Smooth muscle cell (in vitro differentiated cells): ENCODE measurements at regions not wholly inside any gene's neighbourhood (a gene's known extent, or its start where the extent isn't known, plus 50 kb on each side); places are given as distances from the start of the nearest gene placed in this dataset.
"Not testable (repeated sequence)": the region's sequence is repeated elsewhere in the genome, so short reads cannot be mapped to it uniquely, and the experiment has no call there.

Experiments
- DNase-seq: peaks from one replicate; lab custom pipeline; 2025; ENCODE audit not compliant: unreplicated experiment; lab: John Stamatoyannopoulos, UW
- H2AFZ ChIP-seq: fragments of 200-600 bp; sonication (generic); 2 replicates; pipeline ENCODE4 v1.6.0; 2016; ENCODE audit warnings: antibody characterized with exemption, low read depth, mild to moderate bottlenecking
- H3F3A ChIP-seq: fragments of 200-600 bp; sonication (generic); 2 replicates; pipeline ENCODE4 v1.6.0; 2017; ENCODE audit warnings: antibody characterized with exemption, low read depth
- H3K27ac ChIP-seq: fragments of 200-600 bp; sonication (generic); 2 replicates; pipeline ENCODE4 v1.5.1; 2016; ENCODE audit warnings: low read depth, mild to moderate bottlenecking
- H3K27me3 ChIP-seq: fragments of 200-600 bp; sonication (generic); 2 replicates; pipeline ENCODE4 v1.6.1; 2016; ENCODE audit warnings: low read depth, mild to moderate bottlenecking
- H3K36me3 ChIP-seq: fragments of 200-600 bp; sonication (generic); 2 replicates; pipeline ENCODE4 v1.5.1; 2016; ENCODE audit warnings: low read depth
- H3K4me1 ChIP-seq: fragments of 200-600 bp; sonication (generic); 2 replicates; pipeline ENCODE4 v1.5.1; 2016; ENCODE audit warnings: low read depth
- H3K4me2 ChIP-seq: fragments of 200-600 bp; sonication (generic); 2 replicates; pipeline ENCODE4 v1.6.0; 2016; ENCODE audit warnings: mild to moderate bottlenecking
- H3K4me3 ChIP-seq: fragments of 200-600 bp; sonication (generic); 2 replicates; pipeline ENCODE4 v1.5.1; 2016; ENCODE audit warnings: mild to moderate bottlenecking
- H3K79me2 ChIP-seq: fragments of 200-600 bp; sonication (generic); 2 replicates; pipeline ENCODE4 v1.6.0; 2016; ENCODE audit warnings: low read depth, mild to moderate bottlenecking
- H3K9ac ChIP-seq: fragments of 200-600 bp; sonication (generic); 2 replicates; pipeline ENCODE4 v1.6.0; 2016; ENCODE audit warnings: low read depth
- H3K9me3 ChIP-seq: fragments of 200-600 bp; sonication (generic); replicated peaks from 2 replicates; pipeline ENCODE4 v1.5.1; 2016; ENCODE audit warnings: low read depth
- H4K20me1 ChIP-seq: fragments of 200-600 bp; sonication (generic); 2 replicates; pipeline ENCODE4 v1.6.0; 2016; ENCODE audit warnings: low read depth
- CTCF ChIP-seq: fragments of 200-600 bp; sonication (generic); IDR thresholded peaks from 2 replicates; pipeline ENCODE4 v1.5.1; 2017; ENCODE audit warnings: borderline replicate concordance, mild to moderate bottlenecking, antibody characterized with exemption; ENCODE audit not compliant: insufficient read depth, poor library complexity, severe bottlenecking
- WGBS: methylation state at CpG from one replicate; pipeline ENCODE4 v1.1.7; 2016; ENCODE audit warnings: low lambda C conversion rate; 5-methylcytosine and 5-hydroxymethylcytosine counted together

- Histone ChIP-seq H4K20me1 (no peaks in the 10 kb centered on the region), H3F3A (no peaks in the 10 kb centered on the region), H3K4me2 (no peak overlapping the region), H3K79me2 (no peaks in the 10 kb centered on the region), H3K4me3 (no peak overlapping the region), H3K27me3 (no peaks in the 10 kb centered on the region), H3K9me3 (no peaks in the 10 kb centered on the region), H3K36me3 (no peaks in the 10 kb centered on the region), H3K4me1 (no peaks in the 10 kb centered on the region), H2AFZ (no peak overlapping the region), H3K9ac (no peak overlapping the region), H3K27ac (no peak overlapping the region)
- WGBS, result 52% methylated on average over 1 of the region's 1 CpG
- no peak for DNase-seq
- TF ChIP-seq CTCF, result no peak
Observed at GRCh38 chr1:195849180-195849579, 759.1 kb downstream of the KCNT2 start.

- H2AFZ ChIP-seq, result peak overlapping the region; percentile 92
- peak overlapping the region; percentile 28 for H3K4me3 ChIP-seq
- H3K4me2 ChIP-seq, result peak overlapping the region; percentile 79
- DNase-seq, H4K20me1 ChIP-seq, H3K9ac ChIP-seq, H3K27ac ChIP-seq, H3K79me2 ChIP-seq, H3K27me3 ChIP-seq, H3K36me3 ChIP-seq, H3K4me1 ChIP-seq, H3F3A ChIP-seq, H3K9me3 ChIP-seq: not testable (repeated sequence)
- 20% methylated on average over 19 of the region's 19 CpGs for WGBS
Observed at GRCh38 chr1:195847957-195848875, 760.0 kb downstream of the KCNT2 start.

- no peaks in the 10 kb centered on the region for H3F3A ChIP-seq
- H3K4me1 ChIP-seq, result no peaks in the 10 kb centered on the region
- no peak overlapping the region for H3K9ac ChIP-seq
- TF ChIP-seq CTCF, result no peak
- no peak overlapping the region for H2AFZ ChIP-seq
- no peak overlapping the region for H3K27ac ChIP-seq
- H4K20me1 ChIP-seq, result no peaks in the 10 kb centered on the region
- WGBS, result 88% methylated on average over 4 of the region's 4 CpGs
- H3K79me2 ChIP-seq, result no peaks in the 10 kb centered on the region
- no peak overlapping the region for H3K4me2 ChIP-seq
- H3K9me3 ChIP-seq, result no peaks in the 10 kb centered on the region
- no peak overlapping the region for H3K4me3 ChIP-seq
- H3K36me3 ChIP-seq, result no peaks in the 10 kb centered on the region
- H3K27me3 ChIP-seq, result no peaks in the 10 kb centered on the region
- no peak for DNase-seq
Observed at GRCh38 chr1:195831789-195832188, 776.5 kb downstream of the KCNT2 start.

GRCh38 chr1:195828325-195828724 is 779.9 kb downstream of the KCNT2 start:
- Histone ChIP-seq H3K4me1 (no peaks in the 10 kb centered on the region), H4K20me1 (no peaks in the 10 kb centered on the region), H3K9ac (no peak overlapping the region), H3K36me3 (no peaks in the 10 kb centered on the region), H3K27ac (no peak overlapping the region), H3F3A (no peaks in the 10 kb centered on the region), H2AFZ (no peak overlapping the region), H3K27me3 (no peaks in the 10 kb centered on the region), H3K79me2 (no peaks in the 10 kb centered on the region), H3K4me2 (no peak overlapping the region), H3K9me3 (no peaks in the 10 kb centered on the region), H3K4me3 (no peak overlapping the region)
- no peak for TF ChIP-seq CTCF
- no peak for DNase-seq
